MM.1S (cell line): ENCODE measurements at regions not wholly inside any gene's neighbourhood (a gene's known extent, or its start where the extent isn't known, plus 50 kb on each side); places are given as distances from the start of the nearest gene placed in this dataset.

ENCODE experiments used
- DNase-seq: peaks from one replicate; pipeline ENCODE4 v3.0.0-alpha.2; 2015
- H2AFZ ChIP-seq: fragments of 300-600 bp; sonication (generic); 2 replicates; pipeline ENCODE4 v1.6.0; 2016; ENCODE audit warnings: antibody characterized with exemption, low read length
- H3F3A ChIP-seq: fragments of 300-600 bp; sonication (generic); 2 replicates; pipeline ENCODE4 v1.6.1; 2016; ENCODE audit warnings: mild to moderate bottlenecking, antibody characterized with exemption, low read length, moderate library complexity, mixed read lengths; ENCODE audit not compliant: insufficient read depth
- H3K27ac ChIP-seq: fragments of 300-600 bp; sonication (generic); 2 replicates; pipeline ENCODE4 v1.5.1; 2016; ENCODE audit warnings: mild to moderate bottlenecking, low read length
- H3K27me3 ChIP-seq: fragments of 300-600 bp; sonication (generic); replicated peaks from 2 replicates; pipeline ENCODE4 v1.6.0; 2016; ENCODE audit warnings: low read length; ENCODE audit not compliant: insufficient read depth
- H3K36me3 ChIP-seq: fragments of 300-600 bp; sonication (generic); replicated peaks from 2 replicates; pipeline ENCODE4 v1.6.1; 2016; ENCODE audit warnings: mild to moderate bottlenecking, low read length, mixed read lengths; ENCODE audit not compliant: insufficient read depth
- H3K4me1 ChIP-seq: fragments of 300-600 bp; sonication (generic); 2 replicates; pipeline ENCODE4 v1.6.1; 2016; ENCODE audit warnings: low read length, mixed read lengths
- H3K4me2 ChIP-seq: fragments of 300-600 bp; sonication (generic); 2 replicates; pipeline ENCODE4 v1.6.0; 2016; ENCODE audit warnings: low read depth, low read length
- H3K4me3 ChIP-seq: fragments of 300-600 bp; sonication (generic); 2 replicates; pipeline ENCODE4 v1.5.1; 2016; ENCODE audit warnings: low read length, mixed read lengths
- H3K79me2 ChIP-seq: fragments of 300-600 bp; sonication (generic); 2 replicates; pipeline ENCODE4 v1.6.1; 2016; ENCODE audit warnings: mixed run types, low read length, mixed read lengths
- H3K9ac ChIP-seq: fragments of 300-600 bp; sonication (generic); 2 replicates; pipeline ENCODE4 v1.6.1; 2016; ENCODE audit warnings: low read length, mixed read lengths
- H3K9me2 ChIP-seq: fragments of 300-600 bp; sonication (generic); replicated peaks from 2 replicates; pipeline ENCODE4 v1.6.1; 2016; ENCODE audit warnings: mild to moderate bottlenecking, low read length, mixed read lengths; ENCODE audit not compliant: insufficient read depth
- H3K9me3 ChIP-seq: fragments of 300-600 bp; sonication (generic); replicated peaks from 2 replicates; pipeline ENCODE4 v1.6.1; 2016; ENCODE audit warnings: mild to moderate bottlenecking, low read length, mixed read lengths; ENCODE audit not compliant: insufficient read depth
- H4K20me1 ChIP-seq: fragments of 300-600 bp; sonication (generic); 2 replicates; pipeline ENCODE4 v1.6.1; 2016; ENCODE audit warnings: mild to moderate bottlenecking, low read length, moderate library complexity, mixed read lengths; ENCODE audit not compliant: insufficient read depth
- CTCF ChIP-seq: fragments of 300-600 bp; sonication (generic); IDR thresholded peaks from 2 replicates; pipeline ENCODE4 v1.5.1; 2016; ENCODE audit warnings: antibody characterized with exemption, low read length, mixed read lengths
- EZH2 ChIP-seq: fragments of 300-600 bp; sonication (generic); optimal IDR thresholded peaks from 2 replicates; pipeline ENCODE3; 2017; ENCODE audit warnings: low read depth, mild to moderate bottlenecking, antibody characterized with exemption, low read length, mixed read lengths
- EZH2phosphoT487 ChIP-seq: fragments of 300-600 bp; sonication (generic); IDR thresholded peaks from 2 replicates; pipeline ENCODE4 v1.6.1; 2018; ENCODE audit warnings: antibody characterized with exemption, low read length

GRCh38 chr1:165011991-165012531, 344.5 kb downstream of the LMX1A start:
- H3K4me3 ChIP-seq: no peak overlapping the region
- DNase-seq: no peak
- TF ChIP-seq EZH2phosphoT487 (no peak), EZH2 (no peak), CTCF (no peak)
- H3K9me3 ChIP-seq: no peaks in the 10 kb centered on the region
- H3K4me1 ChIP-seq: no peaks in the 10 kb centered on the region
- no peaks in the 10 kb centered on the region for H3K79me2 ChIP-seq
- no peak overlapping the region for H3K4me2 ChIP-seq
- H3K27me3 ChIP-seq: no peaks in the 10 kb centered on the region
- H3K36me3 ChIP-seq: no peaks in the 10 kb centered on the region
- no peak overlapping the region for H3K27ac ChIP-seq
- no peak overlapping the region for H3K9ac ChIP-seq
- no peaks in the 10 kb centered on the region for H3K9me2 ChIP-seq
- H4K20me1 ChIP-seq: no peaks in the 10 kb centered on the region
- no peaks in the 10 kb centered on the region for H3F3A ChIP-seq
- no peak overlapping the region for H2AFZ ChIP-seq

- Histone ChIP-seq H3K27me3 (no peaks in the 10 kb centered on the region), H3K4me3 (no peak overlapping the region), H4K20me1 (no peaks in the 10 kb centered on the region), H3F3A (no peaks in the 10 kb centered on the region), H3K9me2 (no peaks in the 10 kb centered on the region), H3K9me3 (no peaks in the 10 kb centered on the region), H3K4me1 (no peaks in the 10 kb centered on the region), H3K9ac (no peak overlapping the region), H2AFZ (no peak overlapping the region), H3K36me3 (no peaks in the 10 kb centered on the region), H3K4me2 (no peak overlapping the region), H3K79me2 (no peaks in the 10 kb centered on the region), H3K27ac (no peak overlapping the region)
- no peak for DNase-seq
- no peak for TF ChIP-seq EZH2phosphoT487
- no peak for TF ChIP-seq EZH2
- TF ChIP-seq CTCF: no peak
Measured at GRCh38 chr1:165011186-165011585, 345.3 kb downstream of the LMX1A start.

GRCh38 chr1:165010418-165011070, 346.0 kb downstream of the LMX1A start:
- Histone ChIP-seq H3K9me3 (no peaks in the 10 kb centered on the region), H3K9me2 (no peaks in the 10 kb centered on the region), H3K9ac (no peak overlapping the region), H2AFZ (no peak overlapping the region), H3F3A (no peaks in the 10 kb centered on the region), H3K79me2 (no peaks in the 10 kb centered on the region), H3K4me1 (no peaks in the 10 kb centered on the region), H3K27ac (no peak overlapping the region), H3K4me2 (no peak overlapping the region), H4K20me1 (no peaks in the 10 kb centered on the region), H3K27me3 (no peaks in the 10 kb centered on the region), H3K36me3 (no peaks in the 10 kb centered on the region), H3K4me3 (no peak overlapping the region)
- TF ChIP-seq CTCF (no peak), EZH2phosphoT487 (no peak), EZH2 (no peak)
- no peak for DNase-seq
